Transverse colon (tissue), 4 donors: ENCODE measurements at regions not wholly inside any gene's neighbourhood (a gene's known extent, or its start where the extent isn't known, plus 50 kb on each side); places are given as distances from the start of the nearest gene placed in this dataset.

Source experiments
- DNase-seq: peaks from one replicate; pipeline ENCODE4 v3.0.0-alpha.2; 2019
- H3K27ac ChIP-seq, 4 donors: fragments of 200-600 bp; sonication (generic); 2 replicates each; pipeline ENCODE4 v1.5.1; 2016 to 2018; ENCODE audit warnings: inconsistent platforms in 4 of 4
- H3K27me3 ChIP-seq: fragments of 200-600 bp; sonication (generic); 2 replicates; pipeline ENCODE4 v1.5.1; 2017; ENCODE audit warnings: inconsistent platforms
- H3K36me3 ChIP-seq, 4 donors: fragments of 200-600 bp; sonication (generic); 2 replicates each; pipeline ENCODE4 v1.5.1; 2017 to 2019; ENCODE audit warnings: inconsistent platforms in 4 of 4
- H3K4me1 ChIP-seq, 4 donors: fragments of 200-600 bp; sonication (generic); 2 replicates each; pipeline ENCODE4 v1.5.1; 2017 to 2020; ENCODE audit warnings: inconsistent platforms in 4 of 4
- H3K4me3 ChIP-seq, 4 donors: fragments of 200-600 bp; sonication (generic); 1 replicate in 1 of 4; 2 replicates in 3 of 4; pipeline versions ENCODE4 v1.5.1 to v1.6.1; 2017 to 2019; ENCODE audit warnings: inconsistent platforms in 4 of 4
- H3K9me3 ChIP-seq, 2 donors: fragments of 200-600 bp; sonication (generic); 2 replicates each; pipeline ENCODE4 v1.5.1; 2017 to 2019; ENCODE audit warnings: inconsistent platforms in 2 of 2
- CTCF ChIP-seq, 5 experiments: fragments of 200-600 bp in 3 of 5; fragments of 450-650 bp in 2 of 5; sonication (generic) in 3 of 5; IDR thresholded peaks; 1 replicate in 2 of 5; 2 replicates in 3 of 5; pipeline ENCODE4 v1.5.1; 2016 to 2017; ENCODE audit warnings: antibody characterized with exemption in 5 of 5, inconsistent platforms in 3 of 5, mild to moderate bottlenecking in 2 of 5, moderate library complexity in 1 of 5
- EP300 ChIP-seq: sonication (generic); formaldehyde crosslinking; IDR thresholded peaks from one replicate; pipeline ENCODE4 v1.6.1; 2017; ENCODE audit warnings: antibody characterized with exemption, low read depth
- POLR2A ChIP-seq: fragments of 450-650 bp; IDR thresholded peaks from one replicate; pipeline ENCODE4 v1.6.1; 2016; ENCODE audit warnings: antibody characterized with exemption, mild to moderate bottlenecking, moderate library complexity
- POLR2AphosphoS5 ChIP-seq, 3 donors: sonication (generic); formaldehyde crosslinking; IDR thresholded peaks; one replicate each; pipeline ENCODE4 v1.6.1; 2016; ENCODE audit warnings: antibody characterized with exemption in 3 of 3
- WGBS, 2 donors: methylation state at CpG; one replicate each; pipeline ENCODE4 v1.1.5; 2018; ENCODE audit warnings: low coverage in 1 of 2; 5-methylcytosine and 5-hydroxymethylcytosine counted together
- in situ Hi-C, 4 donors: fragments of 200-750 bp; cut with MboI; loops; one replicate each; pipeline versions ENCODE4 v1.15.0 to v1.15.1; 2017; ENCODE audit warnings: low sequenced_read_pairs in 3 of 4, low pct_ligation_motif_present in 1 of 4, low pct_unique_long_range_greater_than_20kb in 1 of 4
- intact Hi-C: fragments of 100-400 bp; cut with DNase I; formaldehyde crosslinking; loops from one replicate; pipeline ENCODE4 v1.15.1; 2023; ENCODE audit warnings: low total_unique reads

GRCh38 chrX:128334821-128335220 lies 282.6 kb upstream of the ACTRT1 start:
- intact Hi-C loops (no loop called here), in situ Hi-C loops (no loop called here)
- no peak for DNase-seq
- Histone ChIP-seq H3K9me3 (no peaks in the 10 kb centered on the region), H3K4me1 (no peaks in the 10 kb centered on the region), H3K36me3 (no peaks in the 10 kb centered on the region), H3K27me3 (no peaks in the 10 kb centered on the region), H3K27ac (no peak overlapping the region), H3K4me3 (no peak overlapping the region)
- no peak for TF ChIP-seq POLR2AphosphoS5 (IDR thresholded peaks at IDR 0.05)
- no peak for TF ChIP-seq CTCF (IDR thresholded peaks at IDR 0.05)
- no peak for TF ChIP-seq POLR2A
- no peak for TF ChIP-seq EP300
- WGBS, 2 donors: 69 to 92% methylated on average over 2 to 3 of the region's 3 CpGs

- Histone ChIP-seq H3K27me3 (no peaks in the 10 kb centered on the region), H3K4me1 (no peaks in the 10 kb centered on the region), H3K27ac (no peak overlapping the region), H3K4me3 (no peak overlapping the region), H3K36me3 (no peaks in the 10 kb centered on the region), H3K9me3 (no peaks in the 10 kb centered on the region)
- no peak for TF ChIP-seq POLR2A
- TF ChIP-seq EP300: no peak
- TF ChIP-seq POLR2AphosphoS5 (IDR thresholded peaks at IDR 0.05): no peak
- TF ChIP-seq CTCF (IDR thresholded peaks at IDR 0.05): no peak
- intact Hi-C loops: no loop called here
- in situ Hi-C loops: no loop called here
- 41% methylated on average over 3 of the region's 3 CpGs; no CpG with 5 or more reads in 1 of the 2 donors for WGBS, 2 donors
- no peak for DNase-seq
Observed at GRCh38 chrX:128310912-128311311, 258.7 kb upstream of the ACTRT1 start.

GRCh38 chrX:128309311-128309710 lies 257.1 kb upstream of the ACTRT1 start:
- in situ Hi-C loops: no loop called here
- no peaks in the 10 kb centered on the region for H3K27me3 ChIP-seq
- TF ChIP-seq POLR2AphosphoS5 (IDR thresholded peaks at IDR 0.05) (no peak), CTCF (IDR thresholded peaks at IDR 0.05) (no peak), POLR2A (no peak), EP300 (no peak)
- no peak overlapping the region for H3K27ac ChIP-seq
- no peak overlapping the region for H3K4me3 ChIP-seq
- intact Hi-C loops: no loop called here
- WGBS, 2 donors: 50 to 62% methylated on average over 1 of the region's 1 CpG
- no peaks in the 10 kb centered on the region for H3K4me1 ChIP-seq
- no peaks in the 10 kb centered on the region for H3K9me3 ChIP-seq
- no peaks in the 10 kb centered on the region for H3K36me3 ChIP-seq
- DNase-seq: no peak

GRCh38 chrX:128294198-128294597 lies 242.0 kb upstream of the ACTRT1 start:
- no peak for DNase-seq
- in situ Hi-C loops: no loop called here
- Histone ChIP-seq H3K9me3 (no peaks in the 10 kb centered on the region), H3K4me3 (no peak overlapping the region), H3K36me3 (no peaks in the 10 kb centered on the region), H3K27ac (no peak overlapping the region), H3K4me1 (no peaks in the 10 kb centered on the region), H3K27me3 (no peaks in the 10 kb centered on the region)
- intact Hi-C loops: no loop called here
- no peak for TF ChIP-seq POLR2A
- TF ChIP-seq CTCF (IDR thresholded peaks at IDR 0.05): no peak
- no peak for TF ChIP-seq EP300
- no peak for TF ChIP-seq POLR2AphosphoS5 (IDR thresholded peaks at IDR 0.05)
- 70% methylated on average over 3 of the region's 3 CpGs; no CpG with 5 or more reads in 1 of the 2 donors for WGBS, 2 donors
